ENCODE measurements at regions not wholly inside any gene's neighbourhood (a gene's known extent, or its start where the extent isn't known, plus 50 kb on each side); places are given as distances from the start of the nearest gene placed in this dataset.

DNA sequence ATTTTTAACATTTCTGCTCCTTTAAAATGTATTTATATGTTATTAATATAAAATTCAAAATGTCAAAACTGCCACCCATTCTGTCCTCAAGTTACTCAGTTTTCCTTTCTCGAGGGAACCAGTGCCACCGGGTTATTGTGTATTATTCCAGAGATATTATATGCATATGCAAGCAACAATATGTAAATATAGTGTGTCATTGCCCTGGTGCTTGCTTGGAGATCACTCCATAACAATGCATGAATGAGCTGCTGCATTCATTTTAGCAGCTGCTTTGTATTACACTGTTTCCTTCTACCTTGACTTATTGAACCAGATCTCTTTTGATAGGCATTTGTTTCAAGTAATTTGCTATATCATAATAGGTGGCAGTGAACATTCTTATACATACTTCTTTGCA, 509.1 kb downstream of the MCTP2 start:
- TF ChIP-seq, protein P1, sequence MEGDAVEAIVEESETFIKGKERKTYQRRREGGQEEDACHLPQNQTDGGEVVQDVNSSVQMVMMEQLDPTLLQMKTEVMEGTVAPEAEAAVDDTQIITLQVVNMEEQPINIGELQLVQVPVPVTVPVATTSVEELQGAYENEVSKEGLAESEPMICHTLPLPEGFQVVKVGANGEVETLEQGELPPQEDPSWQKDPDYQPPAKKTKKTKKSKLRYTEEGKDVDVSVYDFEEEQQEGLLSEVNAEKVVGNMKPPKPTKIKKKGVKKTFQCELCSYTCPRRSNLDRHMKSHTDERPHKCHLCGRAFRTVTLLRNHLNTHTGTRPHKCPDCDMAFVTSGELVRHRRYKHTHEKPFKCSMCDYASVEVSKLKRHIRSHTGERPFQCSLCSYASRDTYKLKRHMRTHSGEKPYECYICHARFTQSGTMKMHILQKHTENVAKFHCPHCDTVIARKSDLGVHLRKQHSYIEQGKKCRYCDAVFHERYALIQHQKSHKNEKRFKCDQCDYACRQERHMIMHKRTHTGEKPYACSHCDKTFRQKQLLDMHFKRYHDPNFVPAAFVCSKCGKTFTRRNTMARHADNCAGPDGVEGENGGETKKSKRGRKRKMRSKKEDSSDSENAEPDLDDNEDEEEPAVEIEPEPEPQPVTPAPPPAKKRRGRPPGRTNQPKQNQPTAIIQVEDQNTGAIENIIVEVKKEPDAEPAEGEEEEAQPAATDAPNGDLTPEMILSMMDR (IDR thresholded peaks at IDR 0.05; ENCODE audit: insufficient read depth, low read length) = no peak
- TF ChIP-seq, protein P2, sequence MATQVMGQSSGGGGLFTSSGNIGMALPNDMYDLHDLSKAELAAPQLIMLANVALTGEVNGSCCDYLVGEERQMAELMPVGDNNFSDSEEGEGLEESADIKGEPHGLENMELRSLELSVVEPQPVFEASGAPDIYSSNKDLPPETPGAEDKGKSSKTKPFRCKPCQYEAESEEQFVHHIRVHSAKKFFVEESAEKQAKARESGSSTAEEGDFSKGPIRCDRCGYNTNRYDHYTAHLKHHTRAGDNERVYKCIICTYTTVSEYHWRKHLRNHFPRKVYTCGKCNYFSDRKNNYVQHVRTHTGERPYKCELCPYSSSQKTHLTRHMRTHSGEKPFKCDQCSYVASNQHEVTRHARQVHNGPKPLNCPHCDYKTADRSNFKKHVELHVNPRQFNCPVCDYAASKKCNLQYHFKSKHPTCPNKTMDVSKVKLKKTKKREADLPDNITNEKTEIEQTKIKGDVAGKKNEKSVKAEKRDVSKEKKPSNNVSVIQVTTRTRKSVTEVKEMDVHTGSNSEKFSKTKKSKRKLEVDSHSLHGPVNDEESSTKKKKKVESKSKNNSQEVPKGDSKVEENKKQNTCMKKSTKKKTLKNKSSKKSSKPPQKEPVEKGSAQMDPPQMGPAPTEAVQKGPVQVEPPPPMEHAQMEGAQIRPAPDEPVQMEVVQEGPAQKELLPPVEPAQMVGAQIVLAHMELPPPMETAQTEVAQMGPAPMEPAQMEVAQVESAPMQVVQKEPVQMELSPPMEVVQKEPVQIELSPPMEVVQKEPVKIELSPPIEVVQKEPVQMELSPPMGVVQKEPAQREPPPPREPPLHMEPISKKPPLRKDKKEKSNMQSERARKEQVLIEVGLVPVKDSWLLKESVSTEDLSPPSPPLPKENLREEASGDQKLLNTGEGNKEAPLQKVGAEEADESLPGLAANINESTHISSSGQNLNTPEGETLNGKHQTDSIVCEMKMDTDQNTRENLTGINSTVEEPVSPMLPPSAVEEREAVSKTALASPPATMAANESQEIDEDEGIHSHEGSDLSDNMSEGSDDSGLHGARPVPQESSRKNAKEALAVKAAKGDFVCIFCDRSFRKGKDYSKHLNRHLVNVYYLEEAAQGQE (IDR thresholded peaks at IDR 0.05; ENCODE audit: insufficient replicate concordance, low read depth) = no peak
- TF ChIP-seq POLR2AphosphoS5 (IDR thresholded peaks at IDR 0.05; ENCODE audit: low read depth) = no peak
- TF ChIP-seq GABPA (IDR thresholded peaks at IDR 0.05; ENCODE audit: low read depth) = no peak
